UCSD-AML1 (cell line): ENCODE measurements at regions not wholly inside any gene's neighbourhood (a gene's known extent, or its start where the extent isn't known, plus 50 kb on each side); places are given as distances from the start of the nearest gene placed in this dataset.
"Not testable (repeated sequence)": the region's sequence is repeated elsewhere in the genome, so short reads cannot be mapped to it uniquely, and the experiment has no call there.

ENCODE experiments used
- DNase-seq: peaks from one replicate; lab custom pipeline; 2025; ENCODE audit not compliant: unreplicated experiment; lab: John Stamatoyannopoulos, UW

DNA sequence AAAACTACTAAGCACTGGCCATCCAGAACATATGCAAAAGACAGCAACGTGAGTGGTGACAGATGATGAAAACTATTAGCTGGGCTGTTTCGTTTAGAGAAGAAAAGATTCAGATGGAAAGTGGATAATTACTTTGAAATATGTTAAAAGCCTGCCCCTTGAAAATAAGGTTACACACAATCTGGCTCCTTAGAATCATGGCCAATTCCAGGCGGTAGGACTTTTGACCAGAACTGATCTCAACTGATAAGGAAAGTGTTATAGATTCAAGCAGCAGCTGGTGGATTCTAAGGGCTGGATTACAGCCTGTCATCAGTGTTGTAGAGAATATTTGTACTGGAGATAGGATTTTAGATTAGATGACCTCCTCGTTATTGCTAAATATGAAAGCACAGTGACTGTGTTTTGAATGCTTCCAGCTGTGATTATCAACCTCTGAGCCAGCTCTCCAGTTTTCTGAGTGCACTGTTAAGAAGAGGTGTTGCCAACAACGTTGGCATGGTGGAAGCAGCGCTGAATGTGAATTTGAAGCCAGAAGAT lies 75.1 kb downstream of the KBTBD2 start:
- DNase-seq, result not testable (repeated sequence)

DNA sequence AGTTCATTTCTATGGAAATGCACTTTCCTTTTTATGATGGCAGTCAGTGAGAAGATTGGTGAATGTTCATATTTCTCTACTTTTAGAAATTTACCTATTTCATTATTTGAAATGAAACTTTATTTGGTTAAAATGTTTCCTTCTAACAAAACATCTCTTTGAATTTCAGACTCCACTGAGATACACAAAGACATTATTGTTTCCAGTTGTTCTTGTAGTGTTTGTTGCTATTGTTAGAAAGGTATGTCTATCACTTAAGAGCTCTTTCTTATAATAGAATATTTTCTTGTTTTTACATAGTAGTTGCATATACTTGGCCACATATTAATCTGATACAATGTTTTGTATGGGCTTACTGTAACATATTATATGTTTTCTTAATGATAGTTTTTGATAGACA lies 76.8 kb downstream of the KBTBD2 start:
- not testable (repeated sequence) for DNase-seq

DNA sequence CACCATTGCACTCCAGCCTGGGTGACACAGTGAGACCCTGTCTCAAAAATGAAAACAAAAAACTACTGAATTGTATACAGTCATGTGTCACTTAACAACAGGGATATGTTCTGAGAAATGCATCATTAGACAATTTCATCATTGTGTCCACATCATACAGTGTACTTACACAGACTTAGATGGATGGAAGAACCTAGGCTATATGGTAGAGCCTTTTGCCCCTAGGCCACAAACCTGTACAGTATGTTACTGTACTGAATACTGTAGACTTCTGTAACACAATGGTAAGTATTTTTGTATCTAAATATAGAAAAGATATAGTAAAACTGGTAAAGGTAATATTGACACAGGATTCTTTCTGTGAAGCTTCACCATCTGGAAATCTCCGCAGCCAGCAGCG lies 81.7 kb downstream of the KBTBD2 start:
- DNase-seq, result no peak

DNA sequence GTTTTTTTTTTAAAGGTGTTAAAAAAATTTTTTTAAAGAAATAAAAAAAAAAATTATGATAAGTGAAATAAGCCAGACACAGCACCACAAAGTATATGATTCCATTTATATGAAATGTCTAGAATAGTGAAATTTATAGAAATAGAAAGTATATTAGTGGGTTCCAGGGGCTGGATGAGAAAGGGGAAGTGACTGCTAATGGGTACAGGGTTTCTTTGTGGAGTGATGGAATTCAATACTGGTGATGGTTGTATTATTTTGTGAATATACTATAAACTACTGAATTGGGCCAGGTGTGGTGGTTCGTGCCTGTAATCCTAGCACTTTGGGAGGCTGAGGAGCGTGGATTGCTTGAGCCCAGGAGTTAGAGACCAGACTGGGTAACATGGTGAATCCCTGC lies 82.2 kb downstream of the KBTBD2 start:
- DNase-seq, result no peak

DNA sequence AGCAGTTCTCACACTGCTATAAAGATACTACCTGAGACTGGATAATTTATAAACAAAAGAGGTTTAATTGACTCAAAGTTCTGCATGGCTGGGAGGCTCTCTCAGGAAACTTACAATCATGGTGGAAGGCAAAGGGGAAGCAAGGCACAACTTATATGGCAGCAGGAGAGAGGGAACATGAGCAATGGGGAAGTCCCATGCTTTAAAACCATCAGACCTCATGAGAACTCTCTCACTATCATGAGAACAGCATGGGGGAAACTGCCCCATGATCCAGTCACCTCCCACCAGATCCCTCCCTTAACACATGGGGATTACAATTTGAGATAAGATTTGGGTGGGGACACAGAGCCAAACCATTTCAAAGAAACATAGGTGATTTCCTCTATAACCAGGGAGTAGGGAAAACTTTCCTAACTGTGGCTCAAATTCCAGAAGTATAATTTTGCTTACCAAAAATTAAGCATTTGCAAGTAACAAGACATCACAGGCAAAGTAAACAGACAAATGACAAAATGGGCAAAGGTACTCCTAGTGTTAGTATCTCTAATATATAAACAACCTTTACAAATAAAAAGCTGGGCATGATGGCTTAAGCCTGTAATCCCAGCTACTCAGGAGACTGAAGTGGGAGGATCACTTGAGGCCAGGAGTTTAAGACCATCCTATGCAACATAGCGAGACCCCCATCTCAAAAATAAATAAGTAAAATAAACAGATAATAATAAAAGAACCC lies 88.0 kb downstream of the KBTBD2 start:
- no peak for DNase-seq

DNA sequence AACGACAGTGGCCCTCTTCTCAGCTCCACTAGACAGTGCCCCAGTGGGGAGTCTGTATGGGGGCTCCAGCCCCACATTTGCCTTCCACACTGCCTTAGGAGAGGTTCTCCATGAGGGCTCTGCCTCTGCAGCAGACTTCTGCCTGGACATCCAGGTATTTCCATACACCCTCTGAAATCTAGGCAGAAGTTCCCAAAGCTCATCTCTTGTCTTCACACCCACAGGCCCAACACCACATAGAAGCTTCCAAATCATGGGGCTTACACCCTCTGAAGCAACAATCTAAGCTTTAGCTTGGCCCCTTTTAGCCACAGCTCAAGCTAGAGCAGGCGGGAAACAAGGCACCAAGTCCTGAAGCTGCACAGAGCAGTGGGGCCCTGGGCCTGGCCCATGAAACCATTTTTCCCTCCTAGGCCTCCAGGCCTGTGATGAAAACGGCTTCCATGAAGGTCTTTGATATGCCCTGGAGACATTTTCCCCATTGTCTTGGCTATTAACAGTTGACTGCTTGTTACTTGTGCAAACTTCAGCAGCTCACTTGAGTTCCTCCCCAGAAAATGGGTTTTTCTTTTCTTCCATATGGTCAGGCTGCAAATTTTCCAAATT lies 89.2 kb downstream of the KBTBD2 start:
- DNase-seq, result no peak

DNA sequence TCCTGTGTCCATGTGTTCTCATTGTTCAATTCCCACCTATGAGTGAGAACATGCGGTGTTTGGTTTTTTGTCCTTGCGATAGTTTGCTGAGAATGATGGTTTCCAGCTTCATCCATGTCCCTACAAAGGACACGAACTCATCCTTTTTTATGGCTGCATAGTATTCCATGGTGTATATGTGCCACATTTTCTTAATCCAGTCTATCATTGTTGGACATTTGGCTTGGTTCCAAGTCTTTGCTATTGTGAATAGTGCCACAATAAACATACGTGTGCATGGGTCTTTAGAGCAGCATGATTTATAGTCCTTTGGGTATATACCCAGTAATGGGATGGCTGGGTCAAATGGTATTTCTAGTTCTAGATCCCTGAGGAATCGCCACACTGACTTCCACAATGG lies 98.5 kb downstream of the KBTBD2 start:
- DNase-seq, result not testable (repeated sequence)

DNA sequence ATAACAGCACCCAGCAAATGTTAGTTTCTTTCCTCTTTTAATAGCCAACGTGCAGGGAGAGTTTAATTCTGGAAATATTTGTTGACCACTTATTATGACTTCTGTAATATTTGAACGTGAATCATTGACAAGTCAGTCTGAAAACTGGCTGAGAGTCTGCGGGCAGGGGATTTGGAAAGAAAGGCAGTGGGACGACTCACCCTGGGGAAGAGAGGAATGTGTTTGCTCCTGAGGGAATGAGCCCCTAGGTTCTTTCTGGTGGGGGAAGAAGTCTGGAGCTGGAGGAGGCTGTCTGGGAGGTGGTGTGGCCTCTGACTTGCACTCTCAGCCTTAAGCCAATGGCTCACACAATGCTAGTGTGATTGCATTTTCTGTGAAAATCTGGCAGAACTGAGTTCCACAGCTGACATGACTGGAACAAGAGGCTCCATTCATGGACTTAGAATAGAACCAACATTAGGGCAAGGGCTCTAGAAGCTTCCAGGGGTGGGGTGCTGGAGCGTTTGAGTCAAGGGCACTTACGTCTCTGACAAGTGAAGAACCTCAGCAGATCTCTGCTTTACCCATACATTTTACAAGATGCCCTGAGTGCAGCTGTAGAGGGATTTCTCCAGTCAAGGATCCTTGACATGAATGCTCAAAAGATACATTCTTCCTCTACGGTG lies 100.7 kb downstream of the KBTBD2 start:
- DNase-seq, result not testable (repeated sequence)

DNA sequence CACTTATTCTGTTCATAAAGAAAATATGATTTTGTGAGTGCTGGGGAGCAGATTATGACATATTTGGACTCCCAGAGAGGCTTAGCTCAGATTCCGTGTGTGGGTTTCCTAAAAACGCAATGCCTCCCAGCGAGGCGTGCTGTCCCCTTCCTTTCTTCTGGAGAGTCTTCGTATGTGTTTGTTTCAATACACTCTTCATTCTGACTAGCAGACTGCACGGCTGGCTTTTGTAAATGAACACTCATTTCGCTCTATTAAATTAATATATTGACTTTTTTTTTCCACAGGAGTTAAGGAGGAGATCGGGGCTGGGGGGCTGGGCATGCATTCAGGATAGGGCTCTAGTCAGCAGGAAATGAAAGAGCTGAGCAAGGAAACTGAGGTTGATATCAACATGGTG lies 102.3 kb downstream of the KBTBD2 start:
- DNase-seq, result not testable (repeated sequence)

DNA sequence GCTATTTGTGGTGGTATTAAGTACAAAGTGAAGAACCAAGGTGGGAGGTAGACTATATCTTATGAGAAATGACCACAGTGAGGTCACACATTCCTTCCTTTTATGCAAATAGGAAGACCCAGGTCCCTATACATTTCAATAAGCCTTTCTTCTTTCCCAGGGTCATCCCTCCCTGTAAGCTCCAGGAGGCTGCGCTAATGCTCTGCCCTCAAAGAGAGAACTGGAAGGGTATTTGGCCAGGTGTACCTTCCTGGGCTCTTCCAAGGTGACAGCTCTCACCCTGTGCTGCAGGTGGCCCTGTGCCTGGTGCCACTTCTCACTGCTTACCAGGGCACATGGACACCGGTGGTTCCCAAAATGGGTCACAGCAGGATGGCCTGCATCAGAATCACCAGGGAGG lies 103.4 kb downstream of the KBTBD2 start:
- not testable (repeated sequence) for DNase-seq

DNA sequence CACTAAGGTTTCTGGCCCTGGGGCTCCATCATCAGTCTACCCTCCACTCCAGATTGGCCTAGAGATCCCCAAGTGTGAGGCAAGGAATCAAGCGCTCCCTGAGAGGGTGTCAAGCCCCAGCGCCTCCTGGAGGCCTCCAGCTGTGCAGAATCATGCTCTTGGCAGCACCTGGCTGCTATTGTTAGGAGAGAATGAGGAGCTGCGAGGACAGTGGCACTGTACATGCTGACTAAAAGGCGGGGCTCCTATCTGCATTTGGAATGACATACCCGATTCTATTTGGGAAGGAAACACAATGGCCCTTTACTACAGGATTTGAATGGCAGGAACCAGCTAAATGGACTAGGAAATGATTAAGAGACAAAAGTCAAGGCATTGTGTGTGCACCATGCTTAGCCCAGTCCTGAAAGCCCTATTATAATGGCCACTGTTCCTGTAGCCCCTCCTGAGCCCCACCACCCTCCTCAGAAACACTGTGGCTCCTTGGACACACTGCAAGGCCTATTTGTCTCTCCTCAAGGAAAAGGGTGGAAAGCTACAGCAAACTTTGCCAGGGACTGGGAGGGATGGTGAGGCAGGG lies 106.1 kb downstream of the KBTBD2 start:
- DNase-seq, result not testable (repeated sequence)

DNA sequence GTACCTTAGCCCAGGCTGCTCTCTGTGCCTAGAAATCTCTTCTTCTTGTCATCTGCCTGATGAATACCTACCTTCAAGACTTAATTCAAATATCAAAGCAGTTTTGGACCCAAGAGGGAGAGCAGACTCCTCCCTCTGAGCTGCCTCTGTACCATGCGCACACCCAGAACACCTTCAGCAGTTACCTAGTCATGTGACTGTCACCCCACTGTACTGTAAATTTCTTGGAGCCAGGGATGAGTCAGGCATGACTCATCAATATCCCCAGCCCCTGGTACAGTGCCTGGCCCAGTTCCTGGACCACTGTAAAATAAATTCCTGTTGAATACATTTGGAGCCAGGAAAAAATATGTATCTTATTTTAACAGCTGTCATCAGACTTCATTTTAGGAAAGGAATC lies 111.7 kb downstream of the KBTBD2 start:
- not testable (repeated sequence) for DNase-seq

DNA sequence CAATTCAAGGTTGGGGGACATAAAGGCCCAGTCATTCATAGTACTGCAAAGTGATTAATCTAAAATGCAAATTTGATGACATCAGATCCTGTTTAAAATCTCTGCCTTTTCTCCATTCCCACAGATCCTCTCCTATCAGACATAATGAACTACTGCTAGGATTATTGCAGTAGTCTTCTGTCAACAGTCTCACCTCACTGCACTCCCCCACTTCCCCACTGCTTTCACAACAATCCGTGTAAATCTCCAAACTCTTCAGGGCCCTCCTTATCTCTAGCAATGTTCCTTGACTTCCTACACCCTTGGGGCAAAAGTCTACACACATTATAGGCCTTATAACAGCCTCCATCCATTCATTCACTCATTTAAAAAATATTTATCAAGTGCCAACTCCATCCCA lies 112.4 kb downstream of the KBTBD2 start:
- DNase-seq, result no peak

DNA sequence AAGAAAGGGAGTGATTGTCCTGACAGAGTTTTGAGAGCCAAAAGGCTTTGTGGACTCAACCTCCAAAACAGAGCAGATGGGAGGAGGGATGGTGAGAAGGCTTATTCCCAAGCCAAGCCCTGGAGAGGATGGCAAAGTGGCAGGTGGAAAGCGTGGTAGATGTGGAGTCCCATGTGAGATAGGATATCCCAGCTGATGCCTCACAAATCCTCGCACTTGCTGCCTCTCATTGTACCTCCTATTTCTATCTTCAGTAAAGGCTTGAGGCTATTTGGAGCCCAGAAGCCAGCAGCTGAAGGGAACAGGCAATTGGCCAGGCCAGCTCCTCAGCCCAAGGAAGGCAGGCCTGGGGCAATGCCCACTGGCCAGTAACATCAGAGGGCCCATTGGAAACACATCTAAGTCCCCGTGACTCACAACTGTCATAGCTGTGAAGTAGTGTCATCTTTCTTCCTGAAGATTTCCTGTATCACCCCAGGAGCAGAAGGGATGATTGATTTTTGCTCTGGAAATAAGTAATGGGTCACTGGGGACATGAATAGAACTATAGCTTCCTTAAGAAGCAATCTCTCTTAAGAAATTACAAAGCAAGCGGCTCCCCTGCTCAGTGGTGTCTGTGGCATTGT lies 114.4 kb downstream of the KBTBD2 start:
- not testable (repeated sequence) for DNase-seq

DNA sequence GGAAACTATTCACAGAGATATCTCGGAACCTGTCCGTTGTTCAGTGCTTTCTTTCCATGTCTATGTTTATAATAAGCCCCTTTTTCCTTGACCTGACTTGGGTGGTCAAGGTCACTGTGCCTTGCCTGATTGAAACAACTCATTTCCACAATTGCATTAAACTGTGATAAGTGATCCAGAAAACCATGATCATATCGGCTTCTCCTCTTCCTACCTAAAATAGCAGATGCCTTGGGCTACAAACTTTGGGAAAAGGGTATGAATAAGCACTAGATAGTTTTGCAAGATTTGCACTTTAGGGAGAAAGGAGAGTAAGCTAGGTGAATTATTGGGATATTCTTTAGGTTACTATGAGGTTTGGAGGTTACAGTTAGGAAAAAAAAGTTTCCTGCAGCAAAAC lies 115.2 kb downstream of the KBTBD2 start:
- DNase-seq, result not testable (repeated sequence)

DNA sequence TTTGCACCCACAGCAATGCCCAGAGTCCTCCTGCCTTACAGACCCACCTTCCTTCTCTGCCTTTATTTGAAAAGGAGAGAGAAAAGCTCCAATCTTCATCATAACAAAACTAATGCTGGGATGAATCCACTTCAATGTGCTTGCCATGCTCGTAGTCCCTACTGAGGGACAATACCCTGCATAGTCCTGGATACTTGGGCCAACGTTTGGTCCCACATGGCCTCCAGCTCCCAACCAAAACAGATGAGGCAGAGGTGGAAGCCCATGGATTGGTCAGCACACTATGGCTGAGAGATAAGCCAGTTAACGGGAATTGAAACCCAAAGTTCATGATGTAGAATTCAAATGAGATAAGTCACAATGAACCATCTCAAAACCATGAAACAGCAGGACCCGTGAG lies 115.8 kb downstream of the KBTBD2 start:
- not testable (repeated sequence) for DNase-seq

DNA sequence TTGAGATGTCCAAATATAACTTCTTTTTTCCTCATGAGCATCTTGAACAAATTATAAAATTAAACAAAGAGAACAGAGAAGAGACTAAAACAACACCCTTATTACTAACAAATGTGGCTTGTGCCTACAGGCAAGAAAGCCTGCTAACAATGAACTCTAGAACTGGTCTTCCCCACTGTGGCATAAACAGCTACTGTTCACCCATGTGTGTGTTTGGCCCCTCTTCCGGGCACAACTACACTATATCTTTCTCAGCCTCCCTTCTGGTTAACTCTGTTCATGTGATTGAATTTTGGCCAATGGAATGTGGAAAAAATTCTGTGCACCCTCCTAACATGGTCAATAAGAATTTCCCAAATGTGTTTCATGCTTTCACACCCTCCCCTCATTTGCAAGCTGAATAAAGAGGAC lies 117.0 kb downstream of the KBTBD2 start:
- no peak for DNase-seq

DNA sequence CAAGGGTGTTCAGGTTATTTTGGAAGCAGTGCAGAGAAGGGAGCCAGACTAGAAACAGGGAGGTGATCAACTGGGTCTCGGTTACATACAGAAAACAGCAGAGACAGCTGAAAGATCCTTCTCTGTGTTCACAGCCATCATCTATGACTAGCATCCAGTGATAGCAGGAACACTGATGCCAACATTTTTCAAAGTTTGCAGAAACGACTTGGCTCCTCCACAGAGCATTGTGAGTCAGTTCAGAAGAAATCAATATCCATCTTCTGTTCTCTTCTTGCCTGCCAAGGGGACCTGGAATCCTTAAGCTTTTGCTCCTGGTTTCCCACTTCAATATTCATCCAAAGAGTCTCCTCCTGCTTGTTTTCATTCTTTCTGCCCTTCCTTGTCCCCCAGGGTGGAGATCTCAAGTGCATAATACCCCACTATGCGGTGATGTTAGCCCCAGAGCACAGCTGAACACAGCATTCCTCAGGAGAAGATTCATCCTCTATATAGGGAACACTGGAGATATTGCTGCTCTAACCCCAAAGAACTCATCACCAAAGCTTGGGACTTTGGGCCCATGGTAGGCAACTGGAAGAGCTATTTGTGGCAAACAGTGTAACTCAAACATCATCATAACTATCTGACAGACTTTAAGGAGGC lies 122.6 kb downstream of the KBTBD2 start:
- not testable (repeated sequence) for DNase-seq

DNA sequence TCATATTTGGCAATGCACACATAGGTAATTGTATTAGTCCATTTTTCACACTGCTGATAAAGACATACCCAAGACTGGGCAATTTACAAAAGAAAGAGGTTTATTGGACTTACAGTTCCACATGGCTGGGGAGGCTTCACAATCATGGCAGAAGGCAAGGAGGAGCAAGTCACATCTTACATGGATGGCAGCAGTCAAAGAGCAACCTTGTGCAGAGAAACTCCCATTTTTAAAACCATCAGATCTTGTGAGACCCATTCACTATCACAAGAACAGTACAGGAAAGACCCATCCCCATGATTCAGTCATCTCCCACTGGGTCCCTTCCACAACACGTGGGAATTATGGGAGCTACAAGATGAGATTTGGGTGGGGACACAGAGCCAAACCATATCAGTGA lies 123.2 kb downstream of the KBTBD2 start:
- DNase-seq, result not testable (repeated sequence)

DNA sequence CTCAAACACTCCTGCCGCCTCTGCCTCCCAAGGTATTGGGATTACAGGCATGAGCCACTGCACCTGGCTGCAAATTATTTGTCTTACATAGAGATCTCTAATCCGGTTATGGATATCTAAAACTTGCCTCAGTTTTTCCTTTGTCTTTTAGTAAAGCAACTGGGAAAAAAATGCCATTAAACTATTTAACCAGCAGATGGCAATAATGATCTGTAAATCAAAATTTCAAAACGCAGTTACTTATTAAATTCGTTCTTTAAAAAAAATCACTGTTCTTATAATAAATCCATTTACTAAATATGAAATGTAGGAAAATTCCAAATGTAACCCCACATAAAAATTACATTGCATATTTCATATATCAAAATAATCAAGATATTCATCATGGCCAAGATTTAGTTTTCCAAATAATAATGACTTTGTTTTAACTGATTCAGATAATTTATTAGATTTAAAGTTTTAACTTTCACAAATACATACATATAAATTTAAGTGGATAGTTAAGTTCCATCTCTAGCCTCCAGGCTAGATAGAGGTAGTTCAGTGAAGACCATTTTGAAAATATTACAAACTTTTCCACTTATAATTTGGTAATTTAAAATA lies 125.8 kb downstream of the KBTBD2 start:
- not testable (repeated sequence) for DNase-seq
